A549 (cell line): ENCODE measurements at regions not wholly inside any gene's neighbourhood (a gene's known extent, or its start where the extent isn't known, plus 50 kb on each side); places are given as distances from the start of the nearest gene placed in this dataset.

Experiments
- ATAC-seq, 2 experiments: fragments of 200-7000 bp in 1 of 2; fragments of >200 bp in 1 of 2; cut with Nextera tagmentation in 1 of 2; cut with Tn5 transposase in 1 of 2; 3 replicates each; pipeline versions ENCODE4 v1.8.0 to v1.9.1; 2018 to 2020; ENCODE audit warnings: mild to moderate bottlenecking in 1 of 2, moderate library complexity in 1 of 2
- CTCF ChIA-PET: fragments of 300-600 bp; sonication (Branson Sonifier 250); formaldehyde crosslinking; extraction: SDS; loops from one replicate; lab custom pipeline; 2021; ENCODE audit warnings: antibody characterized with exemption, inconsistent platforms; lab: Yijun Ruan, JAX
- POLR2A ChIA-PET: fragments of 350-600 bp; formaldehyde crosslinking; extraction: SDS; loops from one replicate; lab custom pipeline; 2021; ENCODE audit warnings: antibody characterized with exemption, inconsistent platforms; lab: Yijun Ruan, JAX
- DNase-seq, 2 experiments: peaks; one replicate each; pipeline versions ENCODE4 v3.0.0 to v3.0.0-alpha.2; 2011 to 2016; ENCODE audit warnings: low read depth in 1 of 2, low spot score in 1 of 2
- FAIRE-seq: peaks from 2 replicates; lab custom pipeline; 2011; peaks lifted over from hg19 to GRCh38; lab: Jason Lieb, UNC
- H3K27ac ChIP-seq, 2 experiments: fragments of >200 bp; sonication (Bioruptor Twin); formaldehyde crosslinking; 3 replicates each; pipeline ENCODE4 v1.5.1; 2016 to 2017
- H3K4me1 ChIP-seq: fragments of >200 bp; sonication (Bioruptor Twin); formaldehyde crosslinking; 3 replicates; pipeline ENCODE4 v1.6.1; 2016
- H3K4me2 ChIP-seq: fragments of >200 bp; sonication (Bioruptor Twin); formaldehyde crosslinking; 3 replicates; pipeline ENCODE4 v1.6.1; 2016
- H3K4me3 ChIP-seq: fragments of >200 bp; sonication (Bioruptor Twin); formaldehyde crosslinking; 3 replicates; pipeline ENCODE4 v1.5.1; 2016
- H3K9me3 ChIP-seq: fragments of >200 bp; sonication (Bioruptor Twin); formaldehyde crosslinking; 3 replicates; pipeline ENCODE4 v1.6.1; 2016
- CEBPB ChIP-seq, 2 experiments: fragments of >200 bp in 1 of 2; sonication (Bioruptor Twin) in 1 of 2; formaldehyde crosslinking in 1 of 2; IDR thresholded peaks; 2 replicates each; pipeline ENCODE4 v1.6.1; 2012 to 2016
- CTCF ChIP-seq: fragments of >200 bp; sonication (Bioruptor Twin); formaldehyde crosslinking; IDR thresholded peaks from 3 replicates; pipeline ENCODE4 v1.5.1; 2016
- HES2 ChIP-seq: fragments of >200 bp; sonication (Bioruptor Twin); formaldehyde crosslinking; IDR thresholded peaks from 2 replicates; pipeline ENCODE4 v1.6.1; 2016
- MAFK ChIP-seq: fragments of 450-650 bp; IDR thresholded peaks from 2 replicates; pipeline ENCODE4 v1.6.1; 2014; ENCODE audit not compliant: partially characterized antibody
- RAD21 ChIP-seq, 2 experiments: fragments of >200 bp in 1 of 2; sonication (Bioruptor Twin) in 1 of 2; formaldehyde crosslinking in 1 of 2; IDR thresholded peaks in 1 of 2; conservative IDR thresholded peaks in 1 of 2; 2 replicates in 1 of 2; 3 replicates in 1 of 2; pipeline ENCODE4 v1.6.1; 2012 to 2018; ENCODE audit warnings: inconsistent platforms in 1 of 2
- REST ChIP-seq: fragments of 200-600 bp; sonication (generic); IDR thresholded peaks from 2 replicates; pipeline ENCODE4 v1.6.1; 2016; ENCODE audit warnings: antibody characterized with exemption, mild to moderate bottlenecking, moderate library complexity
- SMC3 ChIP-seq: fragments of >200 bp; sonication (Bioruptor Twin); formaldehyde crosslinking; IDR thresholded peaks from 3 replicates; pipeline ENCODE4 v1.6.1; 2018; ENCODE audit warnings: inconsistent platforms
- SREBF2 ChIP-seq: fragments of 450-650 bp; IDR thresholded peaks from 2 replicates; pipeline ENCODE4 v1.6.1; 2014; ENCODE audit warnings: mild to moderate bottlenecking, moderate library complexity
- ZFP36 ChIP-seq: fragments of 450-650 bp; IDR thresholded peaks from 2 replicates; pipeline ENCODE4 v1.6.1; 2014; ENCODE audit warnings: borderline replicate concordance; ENCODE audit not compliant: partially characterized antibody
- WGBS: methylation state at CpG from one replicate; pipeline ENCODE4 v1.1.6; 2017; ENCODE audit errors: missing lambda C conversion rate; 5-methylcytosine and 5-hydroxymethylcytosine counted together
- TF ChIP-seq, protein P1 (sequence below): fragments of 150-350 bp; IDR thresholded peaks from 2 replicates; pipeline ENCODE4 v1.6.1; 2014; ENCODE audit warnings: low read depth, mild to moderate bottlenecking, low read length

- FAIRE-seq: no peak
- CTCF ChIA-PET: interaction anchor here (1.3 to 2.5 kb wide), 6 partner anchors 8 to 266 kb away, joined by 3 to 11 read pairs (median 4); no protein-coding TSS in a partner anchor
- 97% methylated on average over 1 of the region's 1 CpG for WGBS
- TF ChIP-seq CEBPB (IDR thresholded peaks at IDR 0.05): peak in 1 of 2 experiments; percentile 29; a peak in 1 of 4 replicates
- TF ChIP-seq REST: no peak
- TF ChIP-seq, all 56 proteins: peak for 1
- Histone ChIP-seq H3K4me2 (no peak overlapping the region), H3K27ac (no peak overlapping the region), H3K9me3 (no peaks in the 10 kb centered on the region), H3K4me1 (peaks cover 23% of the 10 kb centered on the region), H3K4me3 (no peak overlapping the region)
- POLR2A ChIA-PET: interaction anchor here (0.5 kb wide), 1 partner anchor 198 kb away, joined by 5 read pairs; no protein-coding TSS in a partner anchor
- DNase-seq: no peak
- ATAC-seq: no peak
These were observed 91.0 kb upstream of the MBNL1 start for GRCh38 chr3:152177757-152178156.

- ChIA-PET POLR2A (interaction anchor here (1.1 kb wide), 1 partner anchor 85 kb away, joined by 3 read pairs; the partner anchor contains the start of gene MBNL1), CTCF (interaction anchor here (0.6 to 1.6 kb wide), 13 partner anchors 8 to 264 kb away, joined by 3 to 5 read pairs (median 3); no protein-coding TSS in a partner anchor)
- ATAC-seq (peak; percentile 71 to 92; a peak in 5 of 6 replicates), FAIRE-seq (no peak), DNase-seq (peak in 1 of 2 experiments; percentile 62)
- Histone ChIP-seq H3K27ac (no peak overlapping the region), H3K4me1 (no peaks in the 10 kb centered on the region), H3K9me3 (no peaks in the 10 kb centered on the region), H3K4me2 (no peak overlapping the region), H3K4me3 (no peak overlapping the region)
- no peak for TF ChIP-seq HES2
- peak; percentile 70 for TF ChIP-seq SMC3
- TF ChIP-seq, protein P1, sequence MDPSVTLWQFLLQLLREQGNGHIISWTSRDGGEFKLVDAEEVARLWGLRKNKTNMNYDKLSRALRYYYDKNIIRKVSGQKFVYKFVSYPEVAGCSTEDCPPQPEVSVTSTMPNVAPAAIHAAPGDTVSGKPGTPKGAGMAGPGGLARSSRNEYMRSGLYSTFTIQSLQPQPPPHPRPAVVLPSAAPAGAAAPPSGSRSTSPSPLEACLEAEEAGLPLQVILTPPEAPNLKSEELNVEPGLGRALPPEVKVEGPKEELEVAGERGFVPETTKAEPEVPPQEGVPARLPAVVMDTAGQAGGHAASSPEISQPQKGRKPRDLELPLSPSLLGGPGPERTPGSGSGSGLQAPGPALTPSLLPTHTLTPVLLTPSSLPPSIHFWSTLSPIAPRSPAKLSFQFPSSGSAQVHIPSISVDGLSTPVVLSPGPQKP: no peak
- TF ChIP-seq ZFP36: no peak
- TF ChIP-seq SREBF2: no peak
- TF ChIP-seq RAD21 (conservative IDR thresholded peaks at IDR 0.05 in 1 of 2, IDR thresholded peaks at IDR 0.05 in 1 of 2): peak; percentile 56 to 71
- peak; percentile 49; the same call in 2 of the 3 replicates for TF ChIP-seq CTCF
- 62% methylated on average over 4 of the region's 4 CpGs for WGBS
These were observed 85.3 kb upstream of the MBNL1 start for GRCh38 chr3:152183473-152183872.

GRCh38 chr3:152184971-152185686 lies 83.6 kb upstream of the MBNL1 start:
- CTCF ChIA-PET: interaction anchor here (0.6 to 2.8 kb wide), 3 partner anchors 9 to 287 kb away, joined by 3 to 9 read pairs (median 3); no protein-coding TSS in a partner anchor
- Histone ChIP-seq H3K27ac (no peak overlapping the region), H3K4me1 (no peaks in the 10 kb centered on the region), H3K4me3 (no peak overlapping the region)
- no peak for FAIRE-seq
- POLR2A ChIA-PET: no interaction called here
- no peak for ATAC-seq
- WGBS: 86% methylated on average over 5 of the region's 5 CpGs
- DNase-seq: no peak
- TF ChIP-seq MAFK: no peak
- TF ChIP-seq, all 56 proteins: peak for 0
- no peaks in the 10 kb centered on the region for H3K9me3 ChIP-seq
- H3K4me2 ChIP-seq: no peak overlapping the region
